Endothelial cell of umbilical vein (primary cell): ENCODE measurements at regions not wholly inside any gene's neighbourhood (a gene's known extent, or its start where the extent isn't known, plus 50 kb on each side); places are given as distances from the start of the nearest gene placed in this dataset.
A peak's percentile ranks its signal among the peaks of the same experiment; 100 is the strongest.

Experiments
- BruUV-seq: library from RNA; stranded (reverse); fragments of 400-500 nt; replicated peaks from 2 replicates; lab custom pipeline; 2021; lab: Mats Ljungman, UMichigan
- CTCF ChIA-PET: fragments of 300-600, 350-600 bp; sonication (Branson Sonifier 250); formaldehyde crosslinking; loops from one replicate; lab custom pipeline; 2021; ENCODE audit warnings: antibody characterized with exemption, inconsistent platforms; lab: Charles Lee
- POLR2A ChIA-PET: fragments of 300-600, 350-600 bp; sonication (Branson Sonifier 250); formaldehyde crosslinking; loops from one replicate; lab custom pipeline; 2021; ENCODE audit warnings: antibody characterized with exemption, inconsistent platforms; lab: Charles Lee
- DNase-seq: peaks from one replicate; pipeline ENCODE4 v3.0.0-alpha.2; 2011; ENCODE audit warnings: low read depth, low spot score
- FAIRE-seq: peaks from 2 replicates; lab custom pipeline; 2011; peaks lifted over from hg19 to GRCh38; lab: Jason Lieb, UNC
- H2AFZ ChIP-seq: 2 replicates; pipeline ENCODE4 v1.6.0; 2012; ENCODE audit warnings: low read depth, low read length, control low read depth, inconsistent platforms
- H3K27ac ChIP-seq: 2 replicates; pipeline ENCODE4 v1.5.1; 2011; ENCODE audit warnings: low read depth, mild to moderate bottlenecking, control low read depth, low read length, moderate library complexity; ENCODE audit not compliant: insufficient read depth
- H3K27me3 ChIP-seq, 2 experiments: 2 replicates each; pipeline versions ENCODE4 v1.6.0 to v1.6.1; 2011; ENCODE audit warnings: low read length in 2 of 2, mixed read lengths in 1 of 2; ENCODE audit not compliant: control insufficient read depth in 2 of 2, insufficient read depth in 2 of 2
- H3K36me3 ChIP-seq, 2 experiments: 2 replicates in 1 of 2; 3 replicates in 1 of 2; pipeline ENCODE4 v1.5.1; 2011; ENCODE audit warnings: low read length in 2 of 2, mild to moderate bottlenecking in 1 of 2, moderate library complexity in 1 of 2; ENCODE audit not compliant: control insufficient read depth in 2 of 2, insufficient read depth in 2 of 2; ENCODE audit errors: extremely low read depth in 1 of 2
- H3K4me1 ChIP-seq: 3 replicates; pipeline ENCODE4 v1.5.1; 2011; ENCODE audit warnings: mild to moderate bottlenecking, low read length; ENCODE audit not compliant: control insufficient read depth, insufficient read depth; ENCODE audit errors: extremely low read depth
- H3K4me2 ChIP-seq: 2 replicates; pipeline ENCODE4 v1.6.1; 2011; ENCODE audit warnings: low read length, control low read depth, mixed read lengths; ENCODE audit not compliant: insufficient read depth
- H3K4me3 ChIP-seq, 3 experiments: fragments of 200-600 bp in 1 of 3; sonication (generic), shearing (Covaris generic) in 1 of 3; replicated peaks in 1 of 3; 2 replicates each; pipeline ENCODE4 v1.5.1; 2011 to 2016; ENCODE audit warnings: control low read depth in 3 of 3, low read length in 3 of 3, mild to moderate bottlenecking in 2 of 3, inconsistent platforms in 1 of 3, low read depth in 1 of 3, moderate library complexity in 1 of 3; ENCODE audit not compliant: insufficient read depth in 1 of 3
- H3K79me2 ChIP-seq: 2 replicates; pipeline ENCODE4 v1.6.0; 2012; ENCODE audit warnings: low read length, inconsistent platforms; ENCODE audit not compliant: control insufficient read depth, insufficient read depth
- H3K9ac ChIP-seq: replicated peaks from 2 replicates; pipeline ENCODE3; 2011; ENCODE audit warnings: low read length, control low read depth; ENCODE audit not compliant: insufficient read depth; ENCODE audit errors: extremely low read depth
- H3K9me1 ChIP-seq: replicated peaks from 3 replicates; pipeline ENCODE4 v1.6.0; 2011; ENCODE audit warnings: mild to moderate bottlenecking, low read length; ENCODE audit not compliant: control insufficient read depth, insufficient read depth; ENCODE audit errors: extremely low read depth
- H3K9me3 ChIP-seq: replicated peaks from 2 replicates; pipeline ENCODE4 v1.5.1; 2012; ENCODE audit warnings: low read length, inconsistent platforms; ENCODE audit not compliant: control insufficient read depth, insufficient read depth
- H4K20me1 ChIP-seq: replicated peaks from 2 replicates; pipeline ENCODE3; 2011; ENCODE audit warnings: mild to moderate bottlenecking, low read length; ENCODE audit not compliant: control insufficient read depth, insufficient read depth; ENCODE audit errors: extremely low read depth
- CTCF ChIP-seq, 2 donors: IDR thresholded peaks; 1 replicate in 1 of 2; 2 replicates in 1 of 2; pipeline ENCODE4 v1.5.1; 2011; ENCODE audit warnings: low read length in 2 of 2, mild to moderate bottlenecking in 2 of 2, moderate library complexity in 2 of 2, control low read depth in 1 of 2, inconsistent platforms in 1 of 2, low read depth in 1 of 2; ENCODE audit not compliant: insufficient read depth in 1 of 2; ENCODE audit errors: extremely low read depth in 1 of 2
- EZH2 ChIP-seq: IDR thresholded peaks from 2 replicates; pipeline ENCODE4 v1.6.1; 2012; ENCODE audit warnings: borderline replicate concordance, low read depth, mild to moderate bottlenecking, moderate library complexity, low read length, inconsistent platforms; ENCODE audit not compliant: severe bottlenecking
- GATA2 ChIP-seq: IDR thresholded peaks from 2 replicates; pipeline ENCODE4 v1.7.0; 2011; ENCODE audit warnings: low read depth, mild to moderate bottlenecking, moderate library complexity, mixed read lengths, low read length; ENCODE audit not compliant: insufficient read length, insufficient read depth
- JUN ChIP-seq: IDR thresholded peaks from 2 replicates; pipeline ENCODE4 v1.6.1; 2011; ENCODE audit warnings: borderline replicate concordance, low read depth; ENCODE audit not compliant: insufficient read length, insufficient read depth
- MAX ChIP-seq: IDR thresholded peaks from 2 replicates; pipeline ENCODE4 v1.6.1; 2011; ENCODE audit not compliant: insufficient read depth, insufficient read length
- MYC ChIP-seq: IDR thresholded peaks from one replicate; pipeline ENCODE4 v1.6.1; 2011; ENCODE audit warnings: mild to moderate bottlenecking, low read depth, low read length
- POLR2AphosphoS5 ChIP-seq: IDR thresholded peaks from 2 replicates; pipeline ENCODE4 v1.6.1; 2012; ENCODE audit warnings: low read depth, mild to moderate bottlenecking, control low read depth, low read length, moderate library complexity; ENCODE audit not compliant: insufficient read depth
- dilution Hi-C: fragments of 300-500 bp; cut with MboI; formaldehyde crosslinking; loops from one replicate; pipeline ENCODE4 v1.15.0; 2019; ENCODE audit warnings: low sequenced_read_pairs; ENCODE audit not compliant: extremely low pct_ligation_motif_present
- intact Hi-C: fragments of 100-400 bp; cut with micrococcal nuclease; formaldehyde crosslinking; loops from one replicate; pipeline ENCODE4 v1.10.0; 2022

- Histone ChIP-seq H2AFZ (no peak overlapping the region), H3K9ac (no peak overlapping the region), H4K20me1 (no peaks in the 10 kb centered on the region), H3K27ac (no peak overlapping the region), H3K27me3 (no peaks in the 10 kb centered on the region), H3K9me3 (no peaks in the 10 kb centered on the region), H3K79me2 (no peaks in the 10 kb centered on the region), H3K36me3 (no peaks in the 10 kb centered on the region), H3K9me1 (no peaks in the 10 kb centered on the region), H3K4me3 (no peak overlapping the region), H3K4me2 (no peak overlapping the region), H3K4me1 (no peaks in the 10 kb centered on the region)
- DNase-seq (peak; percentile 53), FAIRE-seq (no peak)
- POLR2A ChIA-PET = no interaction called here
- no TSS peak for BruUV-seq
- TF ChIP-seq POLR2AphosphoS5 = no peak
- no peak for TF ChIP-seq EZH2
- TF ChIP-seq JUN = no peak
- no peak for TF ChIP-seq GATA2
- CTCF ChIA-PET = no interaction called here
- intact Hi-C loops (no loop called here), dilution Hi-C loops (no loop called here)
Measured at GRCh38 chrX:118207831-118208453, 91.3 kb upstream of the KLHL13 start.

- no peak overlapping the region for H3K4me2 ChIP-seq
- H3K9ac ChIP-seq = no peak overlapping the region
- no peak overlapping the region for H3K4me3 ChIP-seq
- H3K27ac ChIP-seq = no peak overlapping the region
- H3K27me3 ChIP-seq = no peaks in the 10 kb centered on the region
- intact Hi-C loops = no loop called here
- TF ChIP-seq MAX (no peak), GATA2 (no peak), MYC (no peak), EZH2 (no peak), CTCF (IDR thresholded peaks at IDR 0.05; ENCODE audit: extremely low read depth in 1 of 2, insufficient read depth in 1 of 2, low read depth in 1 of 2, low read length in 2 of 2) (no peak), POLR2AphosphoS5 (no peak)
- no peaks in the 10 kb centered on the region for H3K4me1 ChIP-seq
- no peaks in the 10 kb centered on the region for H3K9me1 ChIP-seq
- POLR2A ChIA-PET = no interaction called here
- no peaks in the 10 kb centered on the region for H3K9me3 ChIP-seq
- H4K20me1 ChIP-seq = no peaks in the 10 kb centered on the region
- no TSS peak for BruUV-seq
- FAIRE-seq (no peak), DNase-seq (no peak)
- CTCF ChIA-PET = no interaction called here
- H2AFZ ChIP-seq = no peak overlapping the region
- H3K36me3 ChIP-seq = no peaks in the 10 kb centered on the region
- H3K79me2 ChIP-seq = no peaks in the 10 kb centered on the region
- dilution Hi-C loops = no loop called here
Measured at GRCh38 chrX:118208481-118208880, 91.9 kb upstream of the KLHL13 start.
